H1 (cell line): ENCODE measurements at regions not wholly inside any gene's neighbourhood (a gene's known extent, or its start where the extent isn't known, plus 50 kb on each side); places are given as distances from the start of the nearest gene placed in this dataset.

Source experiments
- CTCF ChIA-PET: fragments of 300-600 bp; sonication (Branson Sonifier 250); formaldehyde crosslinking; loops from one replicate; lab custom pipeline; 2021; ENCODE audit not compliant: partially characterized antibody; lab: Charles Lee
- POLR2A ChIA-PET: fragments of 300-600 bp; sonication (Branson Sonifier 250); formaldehyde crosslinking; loops from one replicate; lab custom pipeline; 2021; ENCODE audit warnings: inconsistent platforms; ENCODE audit not compliant: partially characterized antibody; lab: Charles Lee
- DNase-seq, 2 experiments: peaks; one replicate each; pipeline versions ENCODE4 v3.0.0 to v3.0.0-alpha.2; 2010 to 2022; ENCODE audit warnings: low spot score in 2 of 2, low read depth in 1 of 2, mixed read lengths in 1 of 2
- FAIRE-seq: peaks from 2 replicates; lab custom pipeline; 2011; peaks lifted over from hg19 to GRCh38; lab: Jason Lieb, UNC
- H2AFZ ChIP-seq: 2 replicates; pipeline ENCODE4 v1.8.1; 2012; ENCODE audit warnings: low read length, inconsistent platforms
- H2AK5ac ChIP-seq: 2 replicates; pipeline ENCODE4 v1.6.1; 2013; ENCODE audit warnings: low read depth, low read length
- H2BK120ac ChIP-seq: replicated peaks from 2 replicates; pipeline ENCODE3; 2013; ENCODE audit warnings: low read depth, low read length, inconsistent platforms
- H2BK12ac ChIP-seq: 2 replicates; pipeline ENCODE4 v1.6.1; 2013; ENCODE audit warnings: low read depth, low read length
- H2BK15ac ChIP-seq: 2 replicates; pipeline ENCODE4 v1.6.1; 2013; ENCODE audit warnings: low read length
- H2BK20ac ChIP-seq: 2 replicates; pipeline ENCODE4 v1.6.1; 2013; ENCODE audit warnings: low read length
- H2BK5ac ChIP-seq: 2 replicates; pipeline ENCODE4 v1.6.1; 2013; ENCODE audit warnings: low read depth, low read length
- H3K14ac ChIP-seq: 2 replicates; pipeline ENCODE4 v1.6.1; 2013; ENCODE audit warnings: inconsistent platforms; ENCODE audit not compliant: insufficient read length
- H3K18ac ChIP-seq: 2 replicates; pipeline ENCODE4 v1.6.1; 2013; ENCODE audit warnings: low read length; ENCODE audit errors: extremely low read depth
- H3K23ac ChIP-seq: 2 replicates; pipeline ENCODE4 v1.6.1; 2013; ENCODE audit warnings: inconsistent platforms; ENCODE audit not compliant: insufficient read length
- H3K23me2 ChIP-seq: 2 replicates; pipeline ENCODE4 v1.6.1; 2013; ENCODE audit warnings: low read depth, low read length
- H3K27ac ChIP-seq: 2 replicates; pipeline ENCODE4 v1.6.1; 2011; ENCODE audit warnings: low read depth, low read length, inconsistent platforms
- H3K27me3 ChIP-seq, 4 experiments: replicated peaks in 1 of 4; 1 replicate in 1 of 4; 2 replicates in 3 of 4; pipeline versions ENCODE4 v1.6.1 to v1.8.1; 2011 to 2013; ENCODE audit warnings: low read length in 3 of 4, mild to moderate bottlenecking in 3 of 4, inconsistent platforms in 2 of 4, mixed read lengths in 2 of 4, moderate library complexity in 1 of 4; ENCODE audit not compliant: control insufficient read depth in 3 of 4, insufficient read depth in 3 of 4; ENCODE audit errors: extremely low read depth in 1 of 4
- H3K36me3 ChIP-seq, 4 experiments: 2 replicates each; pipeline versions ENCODE4 v1.6.1 to v1.8.1; 2011 to 2013; ENCODE audit warnings: mild to moderate bottlenecking in 4 of 4, low read length in 3 of 4, moderate library complexity in 2 of 4, control low read depth in 1 of 4, inconsistent platforms in 1 of 4; ENCODE audit not compliant: insufficient read depth in 4 of 4, control insufficient read depth in 2 of 4
- H3K4ac ChIP-seq: replicated peaks from 2 replicates; pipeline ENCODE3; 2013; ENCODE audit warnings: low read length, low read depth, mixed read lengths, inconsistent platforms; ENCODE audit not compliant: insufficient read length
- H3K4me1 ChIP-seq, 4 experiments: replicated peaks in 1 of 4; 1 replicate in 1 of 4; 2 replicates in 3 of 4; pipeline versions ENCODE4 v1.6.1 to v1.8.1; 2011 to 2013; ENCODE audit warnings: low read length in 3 of 4, inconsistent platforms in 2 of 4, mixed read lengths in 1 of 4; ENCODE audit not compliant: insufficient read depth in 4 of 4, control insufficient read depth in 3 of 4
- H3K4me2 ChIP-seq, 2 experiments: 2 replicates each; pipeline versions ENCODE4 v1.6.1 to v1.8.1; 2011 to 2013; ENCODE audit warnings: low read depth in 2 of 2, low read length in 2 of 2, control low read depth in 1 of 2, inconsistent platforms in 1 of 2, mild to moderate bottlenecking in 1 of 2; ENCODE audit not compliant: insufficient read depth in 1 of 2
- H3K4me3 ChIP-seq, 4 experiments: fragments of 200-600, 300-600 bp in 1 of 4; sonication (generic), shearing (Covaris generic), sonication (Bioruptor Twin) in 1 of 4; 2 replicates each; pipeline versions ENCODE4 v1.5.1 to v1.8.1; 2011 to 2016; ENCODE audit warnings: low read length in 4 of 4, low read depth in 3 of 4, control low read depth in 2 of 4, inconsistent platforms in 2 of 4, mild to moderate bottlenecking in 2 of 4, mixed read lengths in 1 of 4, moderate library complexity in 1 of 4; ENCODE audit not compliant: insufficient read depth in 2 of 4; ENCODE audit errors: extremely low read depth in 1 of 4
- H3K56ac ChIP-seq: replicated peaks from 2 replicates; pipeline ENCODE3; 2013; ENCODE audit warnings: low read depth, mild to moderate bottlenecking, mixed read lengths, low read length, inconsistent platforms; ENCODE audit not compliant: insufficient read length
- H3K79me1 ChIP-seq: 2 replicates; pipeline ENCODE4 v1.6.1; 2013; ENCODE audit warnings: low read depth, low read length, control low read depth
- H3K79me2 ChIP-seq, 2 experiments: 2 replicates each; pipeline versions ENCODE4 v1.6.1 to v1.8.1; 2012 to 2013; ENCODE audit warnings: low read length in 2 of 2, mild to moderate bottlenecking in 2 of 2, inconsistent platforms in 1 of 2; ENCODE audit not compliant: insufficient read depth in 2 of 2, control insufficient read depth in 1 of 2
- H3K9ac ChIP-seq, 4 experiments: replicated peaks in 1 of 4; 1 replicate in 1 of 4; 2 replicates in 3 of 4; pipeline versions ENCODE4 v1.6.1 to v1.8.1; 2011 to 2013; ENCODE audit warnings: low read depth in 3 of 4, low read length in 3 of 4, control low read depth in 2 of 4, mild to moderate bottlenecking in 2 of 4, moderate library complexity in 2 of 4, inconsistent platforms in 1 of 4; ENCODE audit errors: extremely low read depth in 1 of 4
- H3K9me3 ChIP-seq, 2 experiments: 2 replicates each; pipeline versions ENCODE4 v1.6.1 to v1.8.1; 2012 to 2013; ENCODE audit warnings: mild to moderate bottlenecking in 2 of 2, moderate library complexity in 2 of 2, control low read depth in 1 of 2, inconsistent platforms in 1 of 2, low read depth in 1 of 2, low read length in 1 of 2, mixed read lengths in 1 of 2; ENCODE audit not compliant: insufficient read depth in 2 of 2
- H4K20me1 ChIP-seq, 2 experiments: replicated peaks in 1 of 2; 2 replicates each; pipeline versions ENCODE3 to v1.8.1; 2011 to 2013; ENCODE audit warnings: inconsistent platforms in 2 of 2, low read length in 2 of 2, mild to moderate bottlenecking in 1 of 2; ENCODE audit not compliant: insufficient read depth in 2 of 2, control insufficient read depth in 1 of 2
- H4K5ac ChIP-seq: 2 replicates; pipeline ENCODE4 v1.6.1; 2013; ENCODE audit warnings: low read length, low read depth, mixed read lengths, inconsistent platforms; ENCODE audit not compliant: insufficient read length
- H4K8ac ChIP-seq: 2 replicates; pipeline ENCODE4 v1.8.0; 2013; ENCODE audit warnings: mild to moderate bottlenecking, moderate library complexity, low read length, inconsistent platforms; ENCODE audit not compliant: insufficient read depth; ENCODE audit errors: extremely low read depth
- H4K91ac ChIP-seq: replicated peaks from 2 replicates; pipeline ENCODE3; 2013; ENCODE audit warnings: low read length, mixed read lengths, inconsistent platforms; ENCODE audit not compliant: insufficient read length
- CHD1 ChIP-seq: IDR thresholded peaks from 2 replicates; pipeline ENCODE4 v1.6.1; 2012; ENCODE audit warnings: low read depth, low read length, improper control_type of control experiment
- CHD2 ChIP-seq: IDR thresholded peaks from 2 replicates; pipeline ENCODE4 v1.6.1; 2012; ENCODE audit warnings: low read length, improper control_type of control experiment
- FOSL1 ChIP-seq: IDR thresholded peaks from 2 replicates; pipeline ENCODE4 v1.6.1; 2011; ENCODE audit warnings: mild to moderate bottlenecking, low read depth, low read length, moderate library complexity; ENCODE audit not compliant: insufficient read depth
- HDAC2 ChIP-seq, 2 experiments: fragments of 300-600 bp in 1 of 2; sonication (generic) in 1 of 2; IDR thresholded peaks; 2 replicates each; pipeline ENCODE4 v1.6.1; 2011 to 2012; ENCODE audit warnings: low read depth in 2 of 2, low read length in 2 of 2, mild to moderate bottlenecking in 2 of 2, moderate library complexity in 2 of 2, borderline replicate concordance in 1 of 2, inconsistent platforms in 1 of 2
- PHF8 ChIP-seq: fragments of 200-600 bp; sonication (generic); conservative IDR thresholded peaks from 2 replicates; pipeline ENCODE4 v1.7.1; 2012; ENCODE audit warnings: low read depth, mild to moderate bottlenecking, inconsistent platforms, low read length, moderate library complexity
- POU5F1 ChIP-seq: IDR thresholded peaks from 2 replicates; pipeline ENCODE4 v1.6.1; 2011; ENCODE audit warnings: low read depth, mild to moderate bottlenecking, low read length, moderate library complexity
- RAD21 ChIP-seq, 2 experiments: IDR thresholded peaks in 1 of 2; conservative IDR thresholded peaks in 1 of 2; 2 replicates each; pipeline ENCODE4 v1.6.1; 2011; ENCODE audit warnings: low read depth in 2 of 2, low read length in 2 of 2, improper control_type of control experiment in 1 of 2, inconsistent platforms in 1 of 2, mild to moderate bottlenecking in 1 of 2, moderate library complexity in 1 of 2
- RBBP5 ChIP-seq: IDR thresholded peaks from 2 replicates; pipeline ENCODE4 v1.7.1; 2012; ENCODE audit warnings: low read depth, mild to moderate bottlenecking, inconsistent platforms, low read length, moderate library complexity, borderline replicate concordance
- RXRA ChIP-seq: IDR thresholded peaks from 2 replicates; pipeline ENCODE4 v1.6.1; 2011; ENCODE audit warnings: low read depth, mild to moderate bottlenecking, low read length, moderate library complexity; ENCODE audit not compliant: insufficient read depth
- TCF12 ChIP-seq: IDR thresholded peaks from 2 replicates; pipeline ENCODE4 v1.6.1; 2011; ENCODE audit warnings: low read depth, mild to moderate bottlenecking, low read length
- YY1 ChIP-seq: IDR thresholded peaks from 2 replicates; pipeline ENCODE4 v1.6.1; 2011; ENCODE audit warnings: low read depth, mild to moderate bottlenecking, low read length
- WGBS, 2 experiments: shearing (Covaris generic) in 1 of 2; methylation state at CpG; one replicate each; pipeline versions ENCODE4 v1.1.6 to v1.1.7; 2013 to 2015; ENCODE audit warnings: low lambda C conversion rate in 2 of 2, mixed read lengths in 2 of 2, inconsistent platforms in 1 of 2, low coverage in 1 of 2, missing lambda C conversion rate in 1 of 2; ENCODE audit not compliant: insufficient replicate concordance in 2 of 2, insufficient coverage in 1 of 2, insufficient read length in 1 of 2; ENCODE audit errors: extremely low coverage in 1 of 2, missing lambda C conversion rate in 1 of 2; 5-methylcytosine and 5-hydroxymethylcytosine counted together
- TF ChIP-seq, protein P1 (sequence below), 3 experiments: IDR thresholded peaks; 1 replicate in 2 of 3; 2 replicates in 1 of 3; pipeline versions ENCODE4 v1.5.1 to v1.6.1; 2011; ENCODE audit warnings: low read length in 3 of 3, mild to moderate bottlenecking in 3 of 3, inconsistent platforms in 2 of 3, low read depth in 1 of 3, moderate library complexity in 1 of 3; ENCODE audit not compliant: insufficient read depth in 1 of 3; ENCODE audit errors: control extremely low read depth in 1 of 3

DNA sequence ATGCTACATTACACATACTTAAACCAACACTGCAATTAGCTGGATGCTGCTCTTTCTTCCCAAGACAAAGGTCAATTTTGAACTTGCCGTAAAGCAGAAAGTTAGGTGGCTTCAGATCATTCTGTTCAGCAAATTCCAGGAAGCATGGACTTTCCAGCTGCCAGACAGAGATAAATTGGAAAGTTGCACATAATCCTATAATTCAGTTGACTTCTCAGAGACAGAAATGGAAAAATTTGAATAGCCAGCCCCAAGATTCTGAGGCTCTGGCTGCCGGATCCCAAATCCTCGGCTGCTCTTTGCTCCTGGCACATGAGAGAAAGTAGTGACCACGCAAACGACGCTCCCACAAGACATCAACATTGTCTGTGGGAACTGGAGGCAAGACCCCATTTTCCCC is 105.0 kb upstream of the VIPR2 start:
- no peak overlapping the region for H2BK20ac ChIP-seq
- H3K9me3 ChIP-seq, result peaks cover 59 to 61% of the 10 kb centered on the region in 2 experiments
- ChIA-PET POLR2A (no interaction called here), CTCF (interaction anchor here (0.9 kb wide), 1 partner anchor 273 kb away, joined by 3 read pairs; no protein-coding TSS in a partner anchor)
- H2BK5ac ChIP-seq, result no peak overlapping the region
- H3K4me2 ChIP-seq, result no peak overlapping the region
- no peak overlapping the region for H4K5ac ChIP-seq
- no peak overlapping the region for H2BK12ac ChIP-seq
- no peak overlapping the region for H3K18ac ChIP-seq
- no peaks in the 10 kb centered on the region for H3K4me1 ChIP-seq
- FAIRE-seq, result no peak
- no peak for DNase-seq
- no peak overlapping the region for H2AFZ ChIP-seq
- H3K36me3 ChIP-seq, result no peaks in the 10 kb centered on the region
- no peak overlapping the region for H4K91ac ChIP-seq
- no peaks in the 10 kb centered on the region for H3K23me2 ChIP-seq
- no peak overlapping the region for H3K14ac ChIP-seq
- no peak overlapping the region for H3K4me3 ChIP-seq
- no peak overlapping the region for H4K8ac ChIP-seq
- no peak overlapping the region for H3K23ac ChIP-seq
- no peaks in the 10 kb centered on the region for H3K27me3 ChIP-seq
- WGBS, 2 experiments, result 78% methylated on average over 6 of the region's 6 CpGs; no CpG with 5 or more reads in 1 of the 2 experiments
- H3K27ac ChIP-seq, result no peak overlapping the region
- H3K79me1 ChIP-seq, result no peaks in the 10 kb centered on the region
- no peak overlapping the region for H3K4ac ChIP-seq
- no peak overlapping the region for H2AK5ac ChIP-seq
- H3K9ac ChIP-seq, result no peak overlapping the region
- H4K20me1 ChIP-seq, result no peaks in the 10 kb centered on the region
- no peak overlapping the region for H2BK15ac ChIP-seq
- no peak overlapping the region for H2BK120ac ChIP-seq
- H3K79me2 ChIP-seq, result no peaks in the 10 kb centered on the region
- H3K56ac ChIP-seq, result no peak overlapping the region
- TF ChIP-seq CHD2 (no peak), CHD1 (no peak), RAD21 (IDR thresholded peaks at IDR 0.05 in 1 of 2, conservative IDR thresholded peaks at IDR 0.05 in 1 of 2; ENCODE audit: low read depth in 2 of 2, low read length in 2 of 2) (no peak), FOSL1 (no peak), HDAC2 (IDR thresholded peaks at IDR 0.05; ENCODE audit: borderline replicate concordance in 1 of 2, low read depth in 2 of 2, low read length in 2 of 2) (no peak), RXRA (no peak), POU5F1 (no peak), PHF8 (no peak), YY1 (no peak), RBBP5 (no peak), TCF12 (no peak)
- TF ChIP-seq, protein P1, sequence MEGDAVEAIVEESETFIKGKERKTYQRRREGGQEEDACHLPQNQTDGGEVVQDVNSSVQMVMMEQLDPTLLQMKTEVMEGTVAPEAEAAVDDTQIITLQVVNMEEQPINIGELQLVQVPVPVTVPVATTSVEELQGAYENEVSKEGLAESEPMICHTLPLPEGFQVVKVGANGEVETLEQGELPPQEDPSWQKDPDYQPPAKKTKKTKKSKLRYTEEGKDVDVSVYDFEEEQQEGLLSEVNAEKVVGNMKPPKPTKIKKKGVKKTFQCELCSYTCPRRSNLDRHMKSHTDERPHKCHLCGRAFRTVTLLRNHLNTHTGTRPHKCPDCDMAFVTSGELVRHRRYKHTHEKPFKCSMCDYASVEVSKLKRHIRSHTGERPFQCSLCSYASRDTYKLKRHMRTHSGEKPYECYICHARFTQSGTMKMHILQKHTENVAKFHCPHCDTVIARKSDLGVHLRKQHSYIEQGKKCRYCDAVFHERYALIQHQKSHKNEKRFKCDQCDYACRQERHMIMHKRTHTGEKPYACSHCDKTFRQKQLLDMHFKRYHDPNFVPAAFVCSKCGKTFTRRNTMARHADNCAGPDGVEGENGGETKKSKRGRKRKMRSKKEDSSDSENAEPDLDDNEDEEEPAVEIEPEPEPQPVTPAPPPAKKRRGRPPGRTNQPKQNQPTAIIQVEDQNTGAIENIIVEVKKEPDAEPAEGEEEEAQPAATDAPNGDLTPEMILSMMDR (IDR thresholded peaks at IDR 0.05; ENCODE audit: control extremely low read depth in 1 of 3, insufficient read depth in 1 of 3, low read depth in 1 of 3, low read length in 3 of 3), result no peak
